ENCODE measurements at regions not wholly inside any gene's neighbourhood (a gene's known extent, or its start where the extent isn't known, plus 50 kb on each side); places are given as distances from the start of the nearest gene placed in this dataset.

- TF ChIP-seq ZBTB8A (IDR thresholded peaks at IDR 0.05; ENCODE audit: partially characterized antibody) (no peak), NR2C2 (CRISPR knock-in tag; IDR thresholded peaks at IDR 0.05) (no peak), NR2C2 (tag; IDR thresholded peaks at IDR 0.05) (no peak)
Measured at GRCh38 chr2:13968811-13969210, 663.7 kb upstream of the LRATD1 start.
